Liver (tissue), 3 donors: ENCODE measurements at regions not wholly inside any gene's neighbourhood (a gene's known extent, or its start where the extent isn't known, plus 50 kb on each side); places are given as distances from the start of the nearest gene placed in this dataset.

ENCODE experiments used
- FOXA1 ChIP-seq: IDR thresholded peaks from 2 replicates; pipeline ENCODE4 v1.6.1; 2016; ENCODE audit warnings: antibody characterized with exemption
- GABPA ChIP-seq, 2 donors: IDR thresholded peaks in 1 of 2; conservative IDR thresholded peaks in 1 of 2; 2 replicates each; pipeline ENCODE4 v1.6.1; 2016; ENCODE audit warnings: antibody characterized with exemption in 2 of 2, mild to moderate bottlenecking in 1 of 2, moderate library complexity in 1 of 2
- HNF4G ChIP-seq: IDR thresholded peaks from 2 replicates; pipeline ENCODE4 v1.6.1; 2016; ENCODE audit warnings: antibody characterized with exemption
- JUND ChIP-seq, 2 donors: IDR thresholded peaks; 2 replicates each; pipeline ENCODE4 v1.6.1; 2016; ENCODE audit warnings: antibody characterized with exemption in 2 of 2
- NR2F2 ChIP-seq: IDR thresholded peaks from 2 replicates; pipeline ENCODE4 v1.6.1; 2016; ENCODE audit warnings: antibody characterized with exemption
- RXRA ChIP-seq, 2 donors: IDR thresholded peaks; 2 replicates each; pipeline ENCODE4 v1.6.1; 2017 to 2018; ENCODE audit warnings: antibody characterized with exemption in 2 of 2, mild to moderate bottlenecking in 1 of 2
- SP1 ChIP-seq: IDR thresholded peaks from 2 replicates; pipeline ENCODE4 v1.6.1; 2018; ENCODE audit warnings: antibody characterized with exemption, mild to moderate bottlenecking
- TAF1 ChIP-seq: conservative IDR thresholded peaks from 2 replicates; pipeline ENCODE4 v1.6.1; 2016; ENCODE audit warnings: antibody characterized with exemption, mild to moderate bottlenecking
- YY1 ChIP-seq: IDR thresholded peaks from 2 replicates; pipeline ENCODE4 v1.6.1; 2016; ENCODE audit warnings: antibody characterized with exemption, mild to moderate bottlenecking
- TF ChIP-seq, protein P1 (sequence below): IDR thresholded peaks from 2 replicates; pipeline ENCODE4 v1.6.1; 2016; ENCODE audit warnings: antibody characterized with exemption, mild to moderate bottlenecking
- TF ChIP-seq, protein P2 (sequence below): fragments of 150-350 bp; IDR thresholded peaks from 2 replicates; pipeline ENCODE4 v1.5.1; 2017; ENCODE audit warnings: improper control_type of control experiment, low read depth, low read length; ENCODE audit not compliant: missing input control
- TF ChIP-seq, protein P3 (sequence below): IDR thresholded peaks from 2 replicates; pipeline ENCODE4 v1.6.1; 2016; ENCODE audit warnings: antibody characterized with exemption
- TF ChIP-seq, protein P4 (sequence below): IDR thresholded peaks from 2 replicates; pipeline ENCODE4 v1.6.1; 2016; ENCODE audit warnings: antibody characterized with exemption
- donor health status: healthy.
- donor health status: healthy.

DNA sequence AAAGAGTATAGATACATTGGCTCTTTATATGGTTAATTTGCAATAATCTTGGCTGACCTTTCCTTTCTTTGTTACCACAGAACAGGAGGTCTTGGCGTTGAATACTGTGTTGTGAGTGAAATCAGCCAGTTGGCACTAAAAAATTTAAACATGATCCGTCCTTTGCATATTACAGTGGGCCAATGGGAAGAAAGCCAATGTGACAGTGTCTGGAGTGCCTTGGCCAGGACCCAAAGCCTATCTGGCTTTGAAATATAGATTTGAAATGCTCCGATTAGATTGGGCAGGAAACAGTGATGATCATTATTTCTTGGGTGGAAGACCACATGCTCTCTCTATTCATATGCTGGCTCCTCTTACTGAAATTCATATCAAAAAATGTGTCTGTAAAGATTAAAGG, 339.6 kb upstream of the ANO3 start:
- TF ChIP-seq, protein P1, sequence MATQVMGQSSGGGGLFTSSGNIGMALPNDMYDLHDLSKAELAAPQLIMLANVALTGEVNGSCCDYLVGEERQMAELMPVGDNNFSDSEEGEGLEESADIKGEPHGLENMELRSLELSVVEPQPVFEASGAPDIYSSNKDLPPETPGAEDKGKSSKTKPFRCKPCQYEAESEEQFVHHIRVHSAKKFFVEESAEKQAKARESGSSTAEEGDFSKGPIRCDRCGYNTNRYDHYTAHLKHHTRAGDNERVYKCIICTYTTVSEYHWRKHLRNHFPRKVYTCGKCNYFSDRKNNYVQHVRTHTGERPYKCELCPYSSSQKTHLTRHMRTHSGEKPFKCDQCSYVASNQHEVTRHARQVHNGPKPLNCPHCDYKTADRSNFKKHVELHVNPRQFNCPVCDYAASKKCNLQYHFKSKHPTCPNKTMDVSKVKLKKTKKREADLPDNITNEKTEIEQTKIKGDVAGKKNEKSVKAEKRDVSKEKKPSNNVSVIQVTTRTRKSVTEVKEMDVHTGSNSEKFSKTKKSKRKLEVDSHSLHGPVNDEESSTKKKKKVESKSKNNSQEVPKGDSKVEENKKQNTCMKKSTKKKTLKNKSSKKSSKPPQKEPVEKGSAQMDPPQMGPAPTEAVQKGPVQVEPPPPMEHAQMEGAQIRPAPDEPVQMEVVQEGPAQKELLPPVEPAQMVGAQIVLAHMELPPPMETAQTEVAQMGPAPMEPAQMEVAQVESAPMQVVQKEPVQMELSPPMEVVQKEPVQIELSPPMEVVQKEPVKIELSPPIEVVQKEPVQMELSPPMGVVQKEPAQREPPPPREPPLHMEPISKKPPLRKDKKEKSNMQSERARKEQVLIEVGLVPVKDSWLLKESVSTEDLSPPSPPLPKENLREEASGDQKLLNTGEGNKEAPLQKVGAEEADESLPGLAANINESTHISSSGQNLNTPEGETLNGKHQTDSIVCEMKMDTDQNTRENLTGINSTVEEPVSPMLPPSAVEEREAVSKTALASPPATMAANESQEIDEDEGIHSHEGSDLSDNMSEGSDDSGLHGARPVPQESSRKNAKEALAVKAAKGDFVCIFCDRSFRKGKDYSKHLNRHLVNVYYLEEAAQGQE, result no peak
- TF ChIP-seq, protein P2, sequence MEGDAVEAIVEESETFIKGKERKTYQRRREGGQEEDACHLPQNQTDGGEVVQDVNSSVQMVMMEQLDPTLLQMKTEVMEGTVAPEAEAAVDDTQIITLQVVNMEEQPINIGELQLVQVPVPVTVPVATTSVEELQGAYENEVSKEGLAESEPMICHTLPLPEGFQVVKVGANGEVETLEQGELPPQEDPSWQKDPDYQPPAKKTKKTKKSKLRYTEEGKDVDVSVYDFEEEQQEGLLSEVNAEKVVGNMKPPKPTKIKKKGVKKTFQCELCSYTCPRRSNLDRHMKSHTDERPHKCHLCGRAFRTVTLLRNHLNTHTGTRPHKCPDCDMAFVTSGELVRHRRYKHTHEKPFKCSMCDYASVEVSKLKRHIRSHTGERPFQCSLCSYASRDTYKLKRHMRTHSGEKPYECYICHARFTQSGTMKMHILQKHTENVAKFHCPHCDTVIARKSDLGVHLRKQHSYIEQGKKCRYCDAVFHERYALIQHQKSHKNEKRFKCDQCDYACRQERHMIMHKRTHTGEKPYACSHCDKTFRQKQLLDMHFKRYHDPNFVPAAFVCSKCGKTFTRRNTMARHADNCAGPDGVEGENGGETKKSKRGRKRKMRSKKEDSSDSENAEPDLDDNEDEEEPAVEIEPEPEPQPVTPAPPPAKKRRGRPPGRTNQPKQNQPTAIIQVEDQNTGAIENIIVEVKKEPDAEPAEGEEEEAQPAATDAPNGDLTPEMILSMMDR, result no peak
- TF ChIP-seq GABPA (IDR thresholded peaks at IDR 0.05 in 1 of 2, conservative IDR thresholded peaks at IDR 0.05 in 1 of 2) (no peak), YY1 (no peak), RXRA (IDR thresholded peaks at IDR 0.05) (no peak), SP1 (no peak), TAF1 (no peak), FOXA1 (no peak), HNF4G (no peak), NR2F2 (no peak), JUND (IDR thresholded peaks at IDR 0.05) (no peak)
- TF ChIP-seq, protein P3, sequence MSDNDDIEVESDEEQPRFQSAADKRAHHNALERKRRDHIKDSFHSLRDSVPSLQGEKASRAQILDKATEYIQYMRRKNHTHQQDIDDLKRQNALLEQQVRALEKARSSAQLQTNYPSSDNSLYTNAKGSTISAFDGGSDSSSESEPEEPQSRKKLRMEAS, result no peak
- TF ChIP-seq, protein P4, sequence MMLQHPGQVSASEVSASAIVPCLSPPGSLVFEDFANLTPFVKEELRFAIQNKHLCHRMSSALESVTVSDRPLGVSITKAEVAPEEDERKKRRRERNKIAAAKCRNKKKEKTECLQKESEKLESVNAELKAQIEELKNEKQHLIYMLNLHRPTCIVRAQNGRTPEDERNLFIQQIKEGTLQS, result no peak
